MG63 (cell line): ENCODE measurements at regions not wholly inside any gene's neighbourhood (a gene's known extent, or its start where the extent isn't known, plus 50 kb on each side); places are given as distances from the start of the nearest gene placed in this dataset.
A peak's percentile ranks its signal among the peaks of the same experiment; 100 is the strongest.
"Not testable (repeated sequence)": the region's sequence is repeated elsewhere in the genome, so short reads cannot be mapped to it uniquely, and the experiment has no call there.

Source experiments
- DNase-seq: peaks from one replicate; pipeline ENCODE4 v3.0.0-alpha.2; 2020
- H3K27me3 ChIP-seq: fragments of 250-450 bp; sonication (Bioruptor Pico); 2 replicates; pipeline ENCODE4 v1.5.1; 2020; ENCODE audit warnings: mild to moderate bottlenecking, moderate library complexity
- H3K36me3 ChIP-seq: fragments of 250-450 bp; sonication (Bioruptor Pico); 2 replicates; pipeline ENCODE4 v1.5.1; 2020; ENCODE audit warnings: mild to moderate bottlenecking, moderate library complexity
- H3K4me3 ChIP-seq: fragments of 250-450 bp; sonication (Bioruptor Pico); 2 replicates; pipeline ENCODE4 v1.5.1; 2020; ENCODE audit warnings: mild to moderate bottlenecking, moderate library complexity
- H3K9me3 ChIP-seq: fragments of 250-450 bp; sonication (Bioruptor Pico); 2 replicates; pipeline ENCODE4 v1.5.1; 2020; ENCODE audit warnings: mild to moderate bottlenecking, moderate library complexity

- Histone ChIP-seq H3K9me3 (no peaks in the 10 kb centered on the region), H3K27me3 (no peaks in the 10 kb centered on the region), H3K4me3 (no peak overlapping the region), H3K36me3 (no peaks in the 10 kb centered on the region)
- DNase-seq, result no peak
These were observed 776.5 kb upstream of the SPRY2 start for GRCh38 chr13:81117416-81117815.

- Histone ChIP-seq H3K36me3 (no peaks in the 10 kb centered on the region), H3K9me3 (no peaks in the 10 kb centered on the region), H3K4me3 (peak overlapping the region; percentile 19), H3K27me3 (no peaks in the 10 kb centered on the region)
- no peak for DNase-seq
These were observed 775.7 kb upstream of the SPRY2 start for GRCh38 chr13:81116461-81117282.

- H3K4me3 ChIP-seq, result no peak overlapping the region
- no peaks in the 10 kb centered on the region for H3K9me3 ChIP-seq
- no peaks in the 10 kb centered on the region for H3K36me3 ChIP-seq
- DNase-seq, result no peak
- H3K27me3 ChIP-seq, result no peaks in the 10 kb centered on the region
These were observed 768.1 kb upstream of the SPRY2 start for GRCh38 chr13:81109026-81109425.

- H3K27me3 ChIP-seq, result no peaks in the 10 kb centered on the region
- H3K36me3 ChIP-seq, result no peaks in the 10 kb centered on the region
- no peaks in the 10 kb centered on the region for H3K9me3 ChIP-seq
- no peak overlapping the region for H3K4me3 ChIP-seq
- no peak for DNase-seq
These were observed 765.4 kb upstream of the SPRY2 start for GRCh38 chr13:81106348-81106747.

GRCh38 chr13:81104035-81104715 lies 763.2 kb upstream of the SPRY2 start:
- DNase-seq, result no peak
- Histone ChIP-seq H3K4me3 (no peak overlapping the region), H3K36me3 (no peaks in the 10 kb centered on the region), H3K27me3 (no peaks in the 10 kb centered on the region), H3K9me3 (no peaks in the 10 kb centered on the region)

GRCh38 chr13:81102066-81102465 lies 761.1 kb upstream of the SPRY2 start:
- H3K9me3 ChIP-seq, H3K36me3 ChIP-seq, DNase-seq, H3K4me3 ChIP-seq, H3K27me3 ChIP-seq: not testable (repeated sequence)

- no peak for DNase-seq
- no peaks in the 10 kb centered on the region for H3K27me3 ChIP-seq
These were observed 748.6 kb upstream of the SPRY2 start for GRCh38 chr13:81089371-81090157.

GRCh38 chr13:81080911-81081454 lies 740.1 kb upstream of the SPRY2 start:
- H3K27me3 ChIP-seq, result peaks cover 4% of the 10 kb centered on the region; the same call in 1 of the 2 replicates
- no peaks in the 10 kb centered on the region for H3K9me3 ChIP-seq
- DNase-seq, result no peak
- H3K4me3 ChIP-seq, result no peak overlapping the region
- no peaks in the 10 kb centered on the region for H3K36me3 ChIP-seq

More at GRCh38 chr13:81089371-81090157, 748.6 kb upstream of the SPRY2 start:
- Histone ChIP-seq H3K9me3 (no peaks in the 10 kb centered on the region), H3K4me3 (no peak overlapping the region), H3K36me3 (no peaks in the 10 kb centered on the region)

GRCh38 chr13:81078048-81078447 lies 737.1 kb upstream of the SPRY2 start:
- no peak overlapping the region for H3K4me3 ChIP-seq
- H3K27me3 ChIP-seq, result no peaks in the 10 kb centered on the region; the same call in 1 of the 2 replicates
- no peaks in the 10 kb centered on the region for H3K36me3 ChIP-seq
- no peak for DNase-seq
- H3K9me3 ChIP-seq, result no peaks in the 10 kb centered on the region

- H3K9me3 ChIP-seq, H3K36me3 ChIP-seq, H3K27me3 ChIP-seq, DNase-seq, H3K4me3 ChIP-seq: not testable (repeated sequence)
These were observed 728.9 kb upstream of the SPRY2 start for GRCh38 chr13:81069822-81070221.

GRCh38 chr13:81058916-81059290 lies 718.0 kb upstream of the SPRY2 start:
- Histone ChIP-seq H3K36me3 (no peaks in the 10 kb centered on the region), H3K4me3 (no peak overlapping the region), H3K9me3 (no peaks in the 10 kb centered on the region), H3K27me3 (no peaks in the 10 kb centered on the region)
- no peak for DNase-seq

GRCh38 chr13:81058211-81058915 lies 717.4 kb upstream of the SPRY2 start:
- Histone ChIP-seq H3K9me3 (no peaks in the 10 kb centered on the region), H3K36me3 (no peaks in the 10 kb centered on the region), H3K4me3 (no peak overlapping the region), H3K27me3 (no peaks in the 10 kb centered on the region)
- no peak for DNase-seq

GRCh38 chr13:81051873-81052272 lies 710.9 kb upstream of the SPRY2 start:
- DNase-seq, result no peak
- Histone ChIP-seq H3K36me3 (no peaks in the 10 kb centered on the region), H3K4me3 (no peak overlapping the region), H3K9me3 (no peaks in the 10 kb centered on the region), H3K27me3 (no peaks in the 10 kb centered on the region)

GRCh38 chr13:81048026-81048461 lies 707.1 kb upstream of the SPRY2 start:
- Histone ChIP-seq H3K27me3 (no peaks in the 10 kb centered on the region), H3K36me3 (no peaks in the 10 kb centered on the region), H3K9me3 (no peaks in the 10 kb centered on the region), H3K4me3 (no peak overlapping the region)
- DNase-seq, result no peak

GRCh38 chr13:81041761-81042160 lies 700.8 kb upstream of the SPRY2 start:
- no peaks in the 10 kb centered on the region for H3K9me3 ChIP-seq

GRCh38 chr13:81031996-81032395 lies 691.1 kb upstream of the SPRY2 start:
- Histone ChIP-seq H3K4me3 (no peak overlapping the region), H3K36me3 (no peaks in the 10 kb centered on the region), H3K9me3 (no peaks in the 10 kb centered on the region), H3K27me3 (no peaks in the 10 kb centered on the region)
- DNase-seq, result no peak

More at GRCh38 chr13:81041761-81042160, 700.8 kb upstream of the SPRY2 start:
- H3K27me3 ChIP-seq, result no peaks in the 10 kb centered on the region
- H3K4me3 ChIP-seq, result no peak overlapping the region
- DNase-seq, result no peak
- H3K36me3 ChIP-seq, result no peaks in the 10 kb centered on the region
